Fibroblast of skin of abdomen (primary cell): ENCODE measurements at regions not wholly inside any gene's neighbourhood (a gene's known extent, or its start where the extent isn't known, plus 50 kb on each side); places are given as distances from the start of the nearest gene placed in this dataset.
A peak's percentile ranks its signal among the peaks of the same experiment; 100 is the strongest.
"Not testable (repeated sequence)": the region's sequence is repeated elsewhere in the genome, so short reads cannot be mapped to it uniquely, and the experiment has no call there.

ENCODE experiments used
- DNase-seq: peaks from one replicate; pipeline ENCODE4 v3.0.0-alpha.2; 2013

- DNase-seq, result no peak
These were observed 434.7 kb upstream of the NDST4 start for GRCh38 chr4:115548123-115548522.

GRCh38 chr4:115537387-115537786 is 424.0 kb upstream of the NDST4 start:
- no peak for DNase-seq

- DNase-seq, result peak; percentile 5
These were observed 415.7 kb upstream of the NDST4 start for GRCh38 chr4:115529126-115529525.

DNA sequence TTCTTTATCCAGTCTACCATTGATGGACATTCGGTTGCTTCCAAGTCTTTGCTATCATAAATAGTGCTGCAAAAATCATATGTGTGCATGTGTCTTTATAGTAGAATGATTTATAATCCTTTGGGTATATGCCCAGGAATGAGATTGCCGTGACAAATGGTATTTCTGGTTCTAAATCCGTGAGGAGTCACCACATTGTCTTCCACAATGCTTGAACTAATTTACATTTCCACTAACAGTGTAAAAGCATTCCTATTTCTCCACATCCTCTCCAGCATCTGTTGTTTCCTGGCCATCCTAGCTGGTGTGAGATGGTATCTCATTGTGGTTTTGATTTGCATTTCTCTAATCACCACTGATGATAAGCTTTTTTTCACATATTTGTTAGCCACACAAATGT is 406.1 kb upstream of the NDST4 start:
- not testable (repeated sequence) for DNase-seq

DNA sequence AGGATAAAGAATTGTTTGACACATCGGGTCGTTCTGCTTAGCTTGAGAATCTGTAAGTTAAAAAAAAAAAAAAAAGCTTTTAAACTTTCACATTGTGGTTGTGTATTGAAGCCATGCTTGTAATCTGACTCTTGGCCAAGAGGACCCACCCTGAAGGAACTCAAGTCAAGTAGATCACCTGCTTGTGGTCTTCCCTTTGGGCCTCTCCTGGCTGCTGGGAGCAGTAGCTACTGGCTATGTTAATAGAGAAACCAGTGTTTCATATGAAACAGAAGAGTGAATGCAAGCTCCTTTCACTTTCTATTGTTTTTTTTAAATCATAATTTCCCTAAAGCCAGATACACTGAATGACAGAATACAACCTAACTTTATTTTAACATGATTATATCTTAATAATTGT is 402.4 kb upstream of the NDST4 start:
- DNase-seq, result no peak

DNA sequence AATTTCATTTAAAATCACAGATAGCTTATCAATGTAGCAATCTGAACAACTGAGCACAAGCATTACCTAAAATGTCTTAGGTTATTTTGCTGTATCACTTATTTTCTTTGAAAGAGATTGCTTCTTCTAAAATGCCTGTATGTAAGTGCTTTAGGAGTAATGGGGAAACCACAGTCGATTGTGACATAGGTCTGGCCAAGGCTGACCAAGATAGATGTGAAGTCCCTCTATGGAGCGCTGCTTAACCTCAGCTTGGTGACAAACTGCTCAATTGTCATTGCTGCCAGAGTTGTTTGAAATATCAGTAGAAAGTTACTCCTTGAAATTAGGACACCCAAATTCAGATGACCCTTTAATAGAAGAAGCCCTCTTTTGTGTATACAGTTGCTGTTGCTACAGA is 401.9 kb upstream of the NDST4 start:
- no peak for DNase-seq

DNA sequence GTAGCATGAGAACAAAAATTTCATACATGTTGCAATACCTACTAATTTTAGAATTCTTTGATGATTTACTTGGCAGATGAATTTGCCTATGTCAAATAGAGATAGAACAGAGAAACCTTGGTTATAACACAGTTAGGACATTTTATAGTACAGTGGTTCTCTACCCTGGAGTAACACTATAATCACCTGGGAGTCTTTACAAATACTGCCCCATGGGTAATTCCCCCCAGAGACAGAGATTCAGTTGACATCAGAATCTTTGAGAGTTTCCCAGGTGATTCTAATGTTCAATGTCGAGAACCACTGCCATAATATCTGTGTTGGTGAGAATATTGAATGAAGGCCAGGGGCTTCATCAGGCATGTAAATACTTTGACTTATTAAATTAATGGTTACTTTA is 401.3 kb upstream of the NDST4 start:
- DNase-seq, result no peak

- no peak for DNase-seq
These were observed 391.9 kb upstream of the NDST4 start for GRCh38 chr4:115505326-115505725.

GRCh38 chr4:115501656-115502055 is 388.2 kb upstream of the NDST4 start:
- no peak for DNase-seq

DNA sequence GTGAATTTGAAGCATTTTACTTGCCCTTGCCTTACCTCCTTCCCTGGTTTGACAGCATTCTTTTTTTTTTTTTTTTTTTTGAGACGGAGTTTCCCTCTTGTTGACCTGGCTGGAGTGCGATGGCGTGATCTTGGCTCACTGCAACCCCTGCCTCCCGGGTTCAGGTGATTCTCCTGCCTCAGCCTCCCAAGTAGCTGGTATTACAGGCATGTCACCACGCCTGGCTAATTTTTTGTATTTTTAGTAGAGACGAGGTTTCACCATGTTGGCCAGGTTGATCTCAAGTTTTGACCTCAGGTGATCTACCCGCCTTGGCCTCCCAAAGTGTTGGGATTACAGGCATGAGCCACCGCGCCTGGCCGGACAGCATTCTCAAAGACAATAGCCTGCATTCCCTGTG is 380.4 kb upstream of the NDST4 start:
- not testable (repeated sequence) for DNase-seq

- DNase-seq, result no peak
These were observed 378.3 kb upstream of the NDST4 start for GRCh38 chr4:115491686-115492085.

GRCh38 chr4:115489279-115489678 is 375.9 kb upstream of the NDST4 start:
- no peak for DNase-seq

- no peak for DNase-seq
These were observed 372.0 kb upstream of the NDST4 start for GRCh38 chr4:115485402-115485801.

DNA sequence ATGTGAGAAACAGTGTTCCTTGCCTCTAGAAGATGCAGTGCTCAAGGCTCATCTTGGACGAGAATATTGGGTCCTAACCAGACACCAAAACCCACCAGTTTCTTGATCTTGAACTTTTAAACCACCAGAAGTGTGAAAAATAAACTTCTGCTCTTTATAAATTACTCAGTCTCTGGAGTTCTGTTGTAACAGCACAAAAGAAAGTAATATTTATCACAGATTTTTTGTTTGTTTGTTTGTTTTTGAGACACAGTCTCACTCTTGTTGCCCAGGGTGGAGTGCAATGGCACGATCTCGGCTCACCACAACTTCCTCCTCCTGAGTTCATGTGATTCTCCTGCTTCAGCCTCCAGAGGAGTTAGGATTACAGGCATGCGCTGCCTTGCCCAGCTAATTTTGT is 371.1 kb upstream of the NDST4 start:
- DNase-seq, result no peak

- DNase-seq, result no peak
These were observed 357.3 kb upstream of the NDST4 start for GRCh38 chr4:115470763-115471162.

GRCh38 chr4:115459301-115459700 is 345.9 kb upstream of the NDST4 start:
- DNase-seq, result not testable (repeated sequence)

GRCh38 chr4:115456231-115456630 is 342.8 kb upstream of the NDST4 start:
- no peak for DNase-seq

DNA sequence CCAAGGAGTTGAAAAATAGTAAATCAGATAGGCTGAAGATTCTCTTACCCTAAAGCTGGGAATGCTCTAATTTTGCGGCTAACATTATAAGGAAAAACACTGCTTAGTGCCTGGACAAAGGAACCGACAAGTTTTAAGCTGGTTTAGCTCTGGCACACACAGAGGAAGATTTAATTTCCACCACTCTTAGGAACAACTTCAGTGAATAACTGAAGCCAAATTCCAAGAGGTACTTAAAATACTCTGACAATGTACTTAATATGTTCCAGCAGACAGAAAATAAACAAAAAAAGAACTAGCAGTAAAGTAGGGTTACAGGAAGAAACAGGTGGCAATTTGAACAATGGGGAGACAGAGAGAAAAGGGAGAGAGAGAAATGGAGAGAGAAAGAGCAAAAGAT is 340.8 kb upstream of the NDST4 start:
- no peak for DNase-seq

- DNase-seq, result peak; percentile 2
These were observed 340.0 kb upstream of the NDST4 start for GRCh38 chr4:115453416-115453815.

GRCh38 chr4:115452229-115452628 is 338.8 kb upstream of the NDST4 start:
- not testable (repeated sequence) for DNase-seq

DNA sequence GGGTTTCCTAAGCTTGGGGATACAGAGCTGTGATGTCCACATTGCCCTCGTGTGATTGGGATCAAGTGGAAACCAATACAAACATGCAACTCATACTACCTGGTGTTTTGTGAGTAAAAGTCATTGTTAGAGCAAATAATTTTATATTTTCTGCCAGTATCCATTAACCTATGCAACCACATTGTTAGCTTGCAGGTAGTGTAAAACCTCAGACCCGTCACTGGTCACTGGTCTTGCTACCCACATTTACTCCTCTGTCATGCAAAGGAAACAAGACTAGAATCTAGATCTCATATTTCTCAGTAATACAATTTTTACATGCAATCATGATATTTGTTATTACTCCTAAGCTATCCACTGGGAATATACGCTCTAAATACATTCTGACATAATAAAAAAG is 324.3 kb upstream of the NDST4 start:
- no peak for DNase-seq

GRCh38 chr4:115433491-115433890 is 320.1 kb upstream of the NDST4 start:
- DNase-seq, result no peak

DNA sequence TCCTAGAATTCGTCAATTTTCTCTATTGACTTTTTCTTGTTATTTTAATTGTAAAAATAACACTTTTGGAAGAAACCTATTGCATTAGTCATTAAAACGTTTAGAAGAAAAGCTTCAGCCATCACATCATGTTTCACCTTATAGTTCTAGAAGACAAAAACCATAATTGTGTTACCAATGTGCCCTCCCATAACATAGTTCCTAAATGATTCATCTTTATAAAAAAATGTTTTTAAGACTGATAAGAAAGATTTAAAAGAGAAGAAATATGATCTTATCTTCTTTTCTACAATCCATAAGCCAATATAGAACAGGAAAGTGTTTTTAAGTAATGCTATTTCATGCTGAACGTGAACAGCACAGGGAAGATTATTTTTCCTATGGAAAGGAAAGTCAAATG is 316.6 kb upstream of the NDST4 start:
- DNase-seq, result no peak

DNA sequence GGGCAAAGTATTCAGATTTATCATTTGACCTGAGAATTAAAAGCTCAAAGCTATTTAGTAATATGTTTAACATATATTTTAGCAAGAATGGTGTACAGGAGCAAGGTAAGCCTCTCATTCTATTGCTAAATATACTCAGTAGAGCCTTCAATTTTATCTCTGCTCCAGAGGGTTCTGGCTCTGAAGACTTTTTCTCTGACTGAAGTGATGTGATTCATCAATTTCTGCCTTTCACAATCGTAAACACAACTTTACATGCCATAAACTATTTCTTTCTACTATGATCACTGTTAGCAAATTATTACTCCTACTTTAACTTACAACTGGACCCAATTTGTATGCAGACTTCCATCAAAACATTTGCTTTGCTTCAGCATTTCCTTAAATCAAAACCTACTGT is 315.0 kb upstream of the NDST4 start:
- DNase-seq, result no peak

- no peak for DNase-seq
These were observed 311.4 kb upstream of the NDST4 start for GRCh38 chr4:115424852-115425251.
